ENCODE measurements at regions not wholly inside any gene's neighbourhood (a gene's known extent, or its start where the extent isn't known, plus 50 kb on each side); places are given as distances from the start of the nearest gene placed in this dataset.

GRCh38 chr12:29043069-29043468 lies 106.0 kb upstream of the FAR2 start:
- intact Hi-C loops (cut with DNase I) = no loop called here
- Histone ChIP-seq H3K27ac (no peak overlapping the region), H3K9me3 (no peaks in the 10 kb centered on the region), H3K4me1 (peaks cover 0 to 5% (median 2%) of the 10 kb centered on the region in 4 donors), H3K36me3 (no peaks in the 10 kb centered on the region), H3K27me3 (no peaks in the 10 kb centered on the region), H3K4me3 (no peak overlapping the region)
- no peak for TF ChIP-seq POLR2A (IDR thresholded peaks at IDR 0.05)
- TF ChIP-seq CTCF (IDR thresholded peaks at IDR 0.05) = no peak
- TF ChIP-seq POLR2AphosphoS5 (IDR thresholded peaks at IDR 0.05) = no peak
- no peak for TF ChIP-seq EP300 (IDR thresholded peaks at IDR 0.05)
- DNase-seq = no peak
- 76 to 85% methylated on average over 1 of the region's 1 CpG for WGBS, 2 donors

GRCh38 chr12:29044799-29045198 lies 104.3 kb upstream of the FAR2 start:
- no peaks in the 10 kb centered on the region for H3K27me3 ChIP-seq
- no peaks in the 10 kb centered on the region for H3K9me3 ChIP-seq
- peaks cover 0 to 5% (median 2%) of the 10 kb centered on the region in 4 donors for H3K4me1 ChIP-seq
- WGBS, 2 donors = 45 to 55% methylated on average over 2 of the region's 2 CpGs
- no peaks in the 10 kb centered on the region for H3K36me3 ChIP-seq
- intact Hi-C loops (cut with DNase I) = no loop called here
- no peak for DNase-seq
- H3K4me3 ChIP-seq = no peak overlapping the region
- no peak overlapping the region for H3K27ac ChIP-seq
- TF ChIP-seq POLR2AphosphoS5 (IDR thresholded peaks at IDR 0.05) (no peak), EP300 (IDR thresholded peaks at IDR 0.05) (no peak), POLR2A (IDR thresholded peaks at IDR 0.05) (no peak), CTCF (IDR thresholded peaks at IDR 0.05) (no peak)

GRCh38 chr12:29048787-29049186 lies 100.3 kb upstream of the FAR2 start:
- intact Hi-C loops (cut with DNase I) = no loop called here
- H3K4me1 ChIP-seq = no peaks in the 10 kb centered on the region
- no peak for DNase-seq
- no peaks in the 10 kb centered on the region for H3K36me3 ChIP-seq
- no peak overlapping the region for H3K27ac ChIP-seq
- TF ChIP-seq EP300 (IDR thresholded peaks at IDR 0.05) (no peak), CTCF (IDR thresholded peaks at IDR 0.05) (no peak), POLR2A (IDR thresholded peaks at IDR 0.05) (no peak), POLR2AphosphoS5 (IDR thresholded peaks at IDR 0.05) (no peak)
- H3K9me3 ChIP-seq = no peaks in the 10 kb centered on the region
- WGBS, 2 donors = 89 to 90% methylated on average over 4 of the region's 4 CpGs
- H3K4me3 ChIP-seq = no peak overlapping the region
- no peaks in the 10 kb centered on the region for H3K27me3 ChIP-seq

GRCh38 chr12:29050503-29050902 lies 98.6 kb upstream of the FAR2 start:
- no peaks in the 10 kb centered on the region for H3K4me1 ChIP-seq
- no peaks in the 10 kb centered on the region for H3K27me3 ChIP-seq
- H3K9me3 ChIP-seq = no peaks in the 10 kb centered on the region
- no peak overlapping the region for H3K4me3 ChIP-seq
- no peaks in the 10 kb centered on the region for H3K36me3 ChIP-seq
- no peak for DNase-seq
- 29 to 63% methylated on average over 3 of the region's 3 CpGs for WGBS, 2 donors
- TF ChIP-seq POLR2AphosphoS5 (IDR thresholded peaks at IDR 0.05) = no peak
- no peak for TF ChIP-seq POLR2A (IDR thresholded peaks at IDR 0.05)
- H3K27ac ChIP-seq = no peak overlapping the region
- intact Hi-C loops (cut with DNase I) = no loop called here

- no peaks in the 10 kb centered on the region for H3K4me1 ChIP-seq
- TF ChIP-seq POLR2A (IDR thresholded peaks at IDR 0.05) (no peak), CTCF (IDR thresholded peaks at IDR 0.05) (no peak), POLR2AphosphoS5 (IDR thresholded peaks at IDR 0.05) (no peak), EP300 (IDR thresholded peaks at IDR 0.05) (no peak)
- no peak for DNase-seq
- H3K36me3 ChIP-seq = no peaks in the 10 kb centered on the region
- intact Hi-C loops (cut with DNase I) = no loop called here
- WGBS, 2 donors = 86 to 91% methylated on average over 2 of the region's 2 CpGs
- H3K27me3 ChIP-seq = no peaks in the 10 kb centered on the region
- H3K4me3 ChIP-seq = no peak overlapping the region
- no peaks in the 10 kb centered on the region for H3K9me3 ChIP-seq
- H3K27ac ChIP-seq = no peak overlapping the region
These were observed 97.9 kb upstream of the FAR2 start for GRCh38 chr12:29051221-29051620.
